Neural cell (in vitro differentiated cells): ENCODE measurements at regions not wholly inside any gene's neighbourhood (a gene's known extent, or its start where the extent isn't known, plus 50 kb on each side); places are given as distances from the start of the nearest gene placed in this dataset.

Experiments used
- H2AFZ ChIP-seq: fragments of 200-600, 300-800 bp; sonication (generic), shearing (Covaris generic); 2 replicates; pipeline ENCODE4 v1.6.0; 2014; ENCODE audit warnings: low read depth, mild to moderate bottlenecking, antibody characterized with exemption, low read length, moderate library complexity
- H3F3A ChIP-seq: fragments of 200-600 bp; shearing (Covaris generic); 2 replicates; pipeline ENCODE4 v1.6.1; 2016; ENCODE audit warnings: mild to moderate bottlenecking, moderate library complexity, mixed read lengths, antibody characterized with exemption, low read length; ENCODE audit not compliant: insufficient read depth, poor library complexity, severe bottlenecking
- H3K27ac ChIP-seq: fragments of 200-600, 300-800 bp; sonication (generic), shearing (Covaris generic); 2 replicates; pipeline ENCODE4 v1.5.1; 2014; ENCODE audit warnings: mild to moderate bottlenecking, low read length, moderate library complexity
- H3K27me3 ChIP-seq: fragments of 300-800, 200-600 bp; sonication (generic), shearing (Covaris generic); 2 replicates; pipeline ENCODE4 v1.6.0; 2014; ENCODE audit warnings: mild to moderate bottlenecking, low read depth, low read length, moderate library complexity; ENCODE audit not compliant: insufficient read depth
- H3K36me3 ChIP-seq: fragments of 300-800, 200-600 bp; sonication (generic), shearing (Covaris generic); 2 replicates; pipeline ENCODE4 v1.5.1; 2014; ENCODE audit warnings: mild to moderate bottlenecking, antibody characterized with exemption, low read length, moderate library complexity; ENCODE audit not compliant: insufficient read depth
- H3K4me2 ChIP-seq: fragments of 300-800, 200-600 bp; sonication (generic), shearing (Covaris generic); 2 replicates; pipeline ENCODE4 v1.6.0; 2014; ENCODE audit warnings: mild to moderate bottlenecking, low read length
- H3K4me3 ChIP-seq: fragments of 300-800, 200-600 bp; sonication (generic), shearing (Covaris generic); 2 replicates; pipeline ENCODE4 v1.5.1; 2014; ENCODE audit warnings: mild to moderate bottlenecking, low read length, moderate library complexity
- H3K79me2 ChIP-seq: fragments of 200-600 bp; shearing (Covaris generic); replicated peaks from 2 replicates; pipeline ENCODE4 v1.6.0; 2014; ENCODE audit warnings: mild to moderate bottlenecking, low read length, moderate library complexity; ENCODE audit not compliant: insufficient read depth
- H3K9ac ChIP-seq: fragments of 300-800, 200-600 bp; sonication (generic), shearing (Covaris generic); 2 replicates; pipeline ENCODE4 v1.6.1; 2016; ENCODE audit warnings: mild to moderate bottlenecking, low read length, mixed read lengths
- H3K9me2 ChIP-seq: fragments of 200-600 bp; shearing (Covaris generic); 2 replicates; pipeline ENCODE4 v1.6.1; 2016; ENCODE audit warnings: mild to moderate bottlenecking, low read length, mixed read lengths; ENCODE audit not compliant: insufficient read depth
- H3K9me3 ChIP-seq: fragments of 200-600, 300-800 bp; sonication (generic), shearing (Covaris generic); 2 replicates; pipeline ENCODE4 v1.6.1; 2016; ENCODE audit warnings: mild to moderate bottlenecking, mixed run types, low read length, moderate library complexity, mixed read lengths
- H4K20me1 ChIP-seq: fragments of 200-600 bp; shearing (Covaris generic); 2 replicates; pipeline ENCODE4 v1.6.1; 2016; ENCODE audit warnings: mild to moderate bottlenecking, mixed run types; ENCODE audit not compliant: insufficient read depth
- EP300 ChIP-seq: fragments of 450-650 bp; conservative IDR thresholded peaks from 2 replicates; pipeline ENCODE4 v1.6.1; 2014; ENCODE audit warnings: antibody characterized with exemption, mild to moderate bottlenecking, moderate library complexity; ENCODE audit not compliant: poor library complexity, severe bottlenecking
- EZH2 ChIP-seq: fragments of 200-600, 300-800 bp; shearing (Covaris generic), sonication (generic); IDR thresholded peaks from 2 replicates; pipeline ENCODE4 v1.6.1; 2014; ENCODE audit warnings: antibody characterized with exemption, low read length, borderline replicate concordance, mild to moderate bottlenecking; ENCODE audit not compliant: insufficient read depth, poor library complexity, severe bottlenecking
- MXI1 ChIP-seq: fragments of 450-650 bp; conservative IDR thresholded peaks from 2 replicates; pipeline ENCODE4 v1.6.1; 2014; ENCODE audit warnings: antibody characterized with exemption, mild to moderate bottlenecking; ENCODE audit not compliant: poor library complexity, severe bottlenecking
- POLR2AphosphoS5 ChIP-seq: IDR thresholded peaks from 2 replicates; pipeline ENCODE4 v1.6.1; 2012
- RAD21 ChIP-seq: fragments of 450-650 bp; conservative IDR thresholded peaks from 2 replicates; pipeline ENCODE4 v1.6.1; 2014; ENCODE audit warnings: antibody characterized with exemption, mild to moderate bottlenecking, moderate library complexity
- SMC3 ChIP-seq: fragments of 450-650 bp; conservative IDR thresholded peaks from 2 replicates; pipeline ENCODE4 v1.6.1; 2014; ENCODE audit warnings: antibody characterized with exemption, mild to moderate bottlenecking, moderate library complexity; ENCODE audit not compliant: poor library complexity
- TAF1 ChIP-seq: IDR thresholded peaks from 2 replicates; pipeline ENCODE4 v1.6.1; 2012; ENCODE audit warnings: low read depth
- TF ChIP-seq, protein P1 (sequence below): fragments of 450-650 bp; IDR thresholded peaks from 2 replicates; pipeline ENCODE4 v1.5.1; 2014; ENCODE audit warnings: antibody characterized with exemption, mild to moderate bottlenecking, moderate library complexity; ENCODE audit not compliant: poor library complexity, severe bottlenecking
- TF ChIP-seq, protein P2 (sequence below): IDR thresholded peaks from 2 replicates; pipeline ENCODE4 v1.6.1; 2012; ENCODE audit warnings: borderline replicate concordance

DNA sequence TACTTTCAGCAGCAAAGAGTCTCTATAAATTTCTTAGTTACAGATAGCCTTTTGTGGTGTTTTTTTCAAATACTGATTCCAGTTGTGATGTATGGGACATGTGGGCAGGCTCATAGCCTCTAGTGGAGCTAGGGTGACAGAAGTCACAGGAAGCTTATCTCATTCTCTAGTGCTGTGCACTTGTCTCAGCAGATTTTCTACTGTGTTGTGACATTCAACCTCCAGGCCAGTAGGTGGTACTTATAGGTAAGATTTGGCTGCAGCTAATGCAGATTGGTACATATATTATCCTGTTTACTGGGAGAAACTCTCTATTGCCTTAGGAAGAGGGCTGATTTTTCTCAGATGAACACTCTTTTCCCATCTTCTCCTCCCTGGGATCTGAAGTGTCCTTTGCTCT, 176.2 kb downstream of the CALCRL start:
- H2AFZ ChIP-seq: no peak overlapping the region
- H3K27me3 ChIP-seq: no peaks in the 10 kb centered on the region
- H3K9ac ChIP-seq: no peak overlapping the region
- no peak overlapping the region for H3K27ac ChIP-seq
- no peak overlapping the region for H3K4me2 ChIP-seq
- no peak overlapping the region for H3K4me3 ChIP-seq
- H3K9me3 ChIP-seq: no peaks in the 10 kb centered on the region
- H3K9me2 ChIP-seq: no peaks in the 10 kb centered on the region
- no peaks in the 10 kb centered on the region for H3K79me2 ChIP-seq
- H3K36me3 ChIP-seq: no peaks in the 10 kb centered on the region
- TF ChIP-seq, protein P1, sequence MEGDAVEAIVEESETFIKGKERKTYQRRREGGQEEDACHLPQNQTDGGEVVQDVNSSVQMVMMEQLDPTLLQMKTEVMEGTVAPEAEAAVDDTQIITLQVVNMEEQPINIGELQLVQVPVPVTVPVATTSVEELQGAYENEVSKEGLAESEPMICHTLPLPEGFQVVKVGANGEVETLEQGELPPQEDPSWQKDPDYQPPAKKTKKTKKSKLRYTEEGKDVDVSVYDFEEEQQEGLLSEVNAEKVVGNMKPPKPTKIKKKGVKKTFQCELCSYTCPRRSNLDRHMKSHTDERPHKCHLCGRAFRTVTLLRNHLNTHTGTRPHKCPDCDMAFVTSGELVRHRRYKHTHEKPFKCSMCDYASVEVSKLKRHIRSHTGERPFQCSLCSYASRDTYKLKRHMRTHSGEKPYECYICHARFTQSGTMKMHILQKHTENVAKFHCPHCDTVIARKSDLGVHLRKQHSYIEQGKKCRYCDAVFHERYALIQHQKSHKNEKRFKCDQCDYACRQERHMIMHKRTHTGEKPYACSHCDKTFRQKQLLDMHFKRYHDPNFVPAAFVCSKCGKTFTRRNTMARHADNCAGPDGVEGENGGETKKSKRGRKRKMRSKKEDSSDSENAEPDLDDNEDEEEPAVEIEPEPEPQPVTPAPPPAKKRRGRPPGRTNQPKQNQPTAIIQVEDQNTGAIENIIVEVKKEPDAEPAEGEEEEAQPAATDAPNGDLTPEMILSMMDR: no peak
- TF ChIP-seq MXI1: no peak
- TF ChIP-seq, protein P2, sequence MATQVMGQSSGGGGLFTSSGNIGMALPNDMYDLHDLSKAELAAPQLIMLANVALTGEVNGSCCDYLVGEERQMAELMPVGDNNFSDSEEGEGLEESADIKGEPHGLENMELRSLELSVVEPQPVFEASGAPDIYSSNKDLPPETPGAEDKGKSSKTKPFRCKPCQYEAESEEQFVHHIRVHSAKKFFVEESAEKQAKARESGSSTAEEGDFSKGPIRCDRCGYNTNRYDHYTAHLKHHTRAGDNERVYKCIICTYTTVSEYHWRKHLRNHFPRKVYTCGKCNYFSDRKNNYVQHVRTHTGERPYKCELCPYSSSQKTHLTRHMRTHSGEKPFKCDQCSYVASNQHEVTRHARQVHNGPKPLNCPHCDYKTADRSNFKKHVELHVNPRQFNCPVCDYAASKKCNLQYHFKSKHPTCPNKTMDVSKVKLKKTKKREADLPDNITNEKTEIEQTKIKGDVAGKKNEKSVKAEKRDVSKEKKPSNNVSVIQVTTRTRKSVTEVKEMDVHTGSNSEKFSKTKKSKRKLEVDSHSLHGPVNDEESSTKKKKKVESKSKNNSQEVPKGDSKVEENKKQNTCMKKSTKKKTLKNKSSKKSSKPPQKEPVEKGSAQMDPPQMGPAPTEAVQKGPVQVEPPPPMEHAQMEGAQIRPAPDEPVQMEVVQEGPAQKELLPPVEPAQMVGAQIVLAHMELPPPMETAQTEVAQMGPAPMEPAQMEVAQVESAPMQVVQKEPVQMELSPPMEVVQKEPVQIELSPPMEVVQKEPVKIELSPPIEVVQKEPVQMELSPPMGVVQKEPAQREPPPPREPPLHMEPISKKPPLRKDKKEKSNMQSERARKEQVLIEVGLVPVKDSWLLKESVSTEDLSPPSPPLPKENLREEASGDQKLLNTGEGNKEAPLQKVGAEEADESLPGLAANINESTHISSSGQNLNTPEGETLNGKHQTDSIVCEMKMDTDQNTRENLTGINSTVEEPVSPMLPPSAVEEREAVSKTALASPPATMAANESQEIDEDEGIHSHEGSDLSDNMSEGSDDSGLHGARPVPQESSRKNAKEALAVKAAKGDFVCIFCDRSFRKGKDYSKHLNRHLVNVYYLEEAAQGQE: no peak
- no peak for TF ChIP-seq RAD21
- TF ChIP-seq EZH2: no peak
- no peak for TF ChIP-seq TAF1
- TF ChIP-seq POLR2AphosphoS5: no peak
- TF ChIP-seq EP300: no peak
- H3F3A ChIP-seq: no peaks in the 10 kb centered on the region
- no peaks in the 10 kb centered on the region for H4K20me1 ChIP-seq

DNA sequence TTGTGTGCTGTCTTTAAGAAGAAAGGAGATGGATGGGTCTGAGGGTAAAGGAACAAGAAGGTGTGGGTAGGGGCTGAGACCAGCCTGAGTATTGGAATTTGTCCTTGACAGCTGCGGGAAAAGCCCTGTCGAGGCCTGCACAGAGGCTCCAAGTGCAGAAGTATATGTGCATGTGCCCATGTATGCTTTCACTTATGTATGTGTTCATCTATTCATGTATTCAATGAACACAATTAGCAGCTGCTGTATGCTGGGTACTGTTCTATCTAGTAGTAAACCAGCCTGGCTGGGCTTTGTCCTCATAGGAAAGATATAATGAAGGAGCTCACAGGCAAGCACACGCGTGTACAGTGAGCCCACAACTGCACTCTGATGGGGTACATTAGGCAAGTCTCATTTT, 181.4 kb downstream of the CALCRL start:
- Histone ChIP-seq H3K9me3 (no peaks in the 10 kb centered on the region), H3K9ac (no peak overlapping the region), H3K4me2 (no peak overlapping the region), H4K20me1 (no peaks in the 10 kb centered on the region), H3K4me3 (no peak overlapping the region), H3K36me3 (no peaks in the 10 kb centered on the region), H3K27ac (no peak overlapping the region), H3K27me3 (no peaks in the 10 kb centered on the region), H2AFZ (no peak overlapping the region), H3F3A (no peaks in the 10 kb centered on the region), H3K79me2 (no peaks in the 10 kb centered on the region), H3K9me2 (no peaks in the 10 kb centered on the region)
- TF ChIP-seq, protein P1: no peak
- TF ChIP-seq EZH2 (no peak), MXI1 (no peak), TAF1 (no peak), SMC3 (no peak), POLR2AphosphoS5 (no peak), EP300 (no peak)
- TF ChIP-seq, protein P2: no peak
